CD4-positive, alpha-beta T cell (primary cell): ENCODE measurements at regions not wholly inside any gene's neighbourhood (a gene's known extent, or its start where the extent isn't known, plus 50 kb on each side); places are given as distances from the start of the nearest gene placed in this dataset.

Experiments
- ATAC-seq: fragments of 200-7000 bp; cut with Tn5 transposase; one replicate; pipeline ENCODE4 v1.10.0; 2022; ENCODE audit warnings: mild to moderate bottlenecking; ENCODE audit not compliant: poor library complexity
- CTCF ChIA-PET: fragments of 350-600 bp; sonication (Branson Sonifier 250); formaldehyde crosslinking; loops from one replicate; lab custom pipeline; 2021; ENCODE audit warnings: antibody characterized with exemption, inconsistent platforms; lab: Charles Lee
- POLR2A ChIA-PET: fragments of 350-600 bp; sonication (Branson Sonifier 250); formaldehyde crosslinking; loops from one replicate; lab custom pipeline; 2021; ENCODE audit warnings: antibody characterized with exemption, inconsistent platforms; lab: Charles Lee
- DNase-seq, 14 experiments: peaks; one replicate each; pipeline ENCODE4 v3.0.0-alpha.2; 2013 to 2020; ENCODE audit warnings: mixed read lengths in 2 of 14
- H3K27ac ChIP-seq, 2 donors: one replicate each; pipeline versions ENCODE4 v1.5.1 to v1.7.0; 2013; ENCODE audit warnings: low read length in 2 of 2, low read depth in 1 of 2, mild to moderate bottlenecking in 1 of 2
- H3K27me3 ChIP-seq, 2 experiments: 1 replicate in 1 of 2; 2 replicates in 1 of 2; pipeline versions ENCODE4 v1.6.1 to v1.7.0; 2013; ENCODE audit warnings: low read length in 2 of 2, control low read depth in 1 of 2, mild to moderate bottlenecking in 1 of 2, moderate library complexity in 1 of 2; ENCODE audit not compliant: insufficient read depth in 2 of 2, control insufficient read depth in 1 of 2
- H3K36me3 ChIP-seq: one replicate; pipeline ENCODE4 v1.6.1; 2013; ENCODE audit warnings: low read length, control low read depth; ENCODE audit not compliant: insufficient read depth
- H3K4me1 ChIP-seq: one replicate; pipeline ENCODE4 v1.6.1; 2013; ENCODE audit warnings: low read length, control low read depth; ENCODE audit not compliant: insufficient read depth
- H3K4me3 ChIP-seq: one replicate; pipeline ENCODE4 v1.5.1; 2013; ENCODE audit warnings: mild to moderate bottlenecking, low read length, moderate library complexity
- H3K9me3 ChIP-seq, 2 experiments: 1 replicate in 1 of 2; 2 replicates in 1 of 2; pipeline versions ENCODE4 v1.6.1 to v1.7.0; 2013; ENCODE audit warnings: low read length in 2 of 2, mild to moderate bottlenecking in 2 of 2, control low read depth in 1 of 2, moderate library complexity in 1 of 2; ENCODE audit not compliant: control insufficient read depth in 1 of 2, insufficient read depth in 1 of 2
- H3K27ac Mint-ChIP-seq: one replicate; pipeline ENCODE4 v1.8.0; 2020; ENCODE audit warnings: mixed read lengths
- H3K27me3 Mint-ChIP-seq: one replicate; pipeline ENCODE4 v1.8.0; 2021; ENCODE audit warnings: mixed read lengths
- H3K36me3 Mint-ChIP-seq: one replicate; pipeline ENCODE4 v1.8.0; 2021; ENCODE audit warnings: low read depth, mixed read lengths
- H3K4me1 Mint-ChIP-seq: one replicate; pipeline ENCODE4 v1.8.0; 2021; ENCODE audit warnings: low read depth, mixed read lengths
- H3K4me3 Mint-ChIP-seq: one replicate; pipeline ENCODE4 v1.8.0; 2020; ENCODE audit warnings: mild to moderate bottlenecking, mixed read lengths
- H3K9me3 Mint-ChIP-seq: one replicate; pipeline ENCODE4 v1.8.0; 2020; ENCODE audit warnings: mixed read lengths
- CTCF ChIP-seq: fragments of 200-600 bp; IDR thresholded peaks from one replicate; pipeline ENCODE4 v1.8.0; 2022; ENCODE audit warnings: antibody characterized with exemption, mild to moderate bottlenecking
- intact Hi-C, 2 experiments: fragments of 100-400 bp; cut with DNase I in 1 of 2; cut with micrococcal nuclease in 1 of 2; formaldehyde crosslinking; loops; one replicate each; pipeline versions ENCODE4 v1.15.1 to v1.9.0; 2023 to 2025; cut with DNase I, micrococcal nuclease

DNA sequence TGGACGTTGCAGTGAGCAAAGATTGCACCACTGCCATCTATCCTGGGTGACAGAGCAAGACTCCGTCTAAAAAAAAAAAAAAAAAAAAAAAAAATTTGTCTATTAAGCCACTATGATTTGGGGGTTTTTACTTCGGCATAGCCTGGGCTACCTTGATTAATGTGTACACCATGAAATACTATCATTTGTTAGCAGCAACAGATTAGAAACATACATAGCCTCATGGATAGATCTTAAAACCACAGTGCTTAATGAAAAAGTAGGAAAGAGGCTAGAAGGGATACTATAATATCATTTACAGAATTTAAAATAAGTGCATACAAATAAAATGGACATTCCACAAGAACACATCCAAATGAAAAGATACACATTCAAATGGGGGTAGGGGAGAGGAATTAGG lies 77.3 kb upstream of the IL6 start:
- H3K27ac Mint-ChIP-seq, result no peak overlapping the region
- H3K4me1 Mint-ChIP-seq, result no peaks in the 10 kb centered on the region
- no peak for ATAC-seq
- Histone ChIP-seq H3K27ac (no peak overlapping the region), H3K9me3 (peaks cover 9 to 26% of the 10 kb centered on the region in 2 experiments), H3K27me3 (no peaks in the 10 kb centered on the region), H3K36me3 (no peaks in the 10 kb centered on the region), H3K4me3 (no peak overlapping the region), H3K4me1 (no peaks in the 10 kb centered on the region)
- ChIA-PET POLR2A (no interaction called here), CTCF (no interaction called here)
- intact Hi-C loops, result no loop called here
- no peak for DNase-seq
- H3K9me3 Mint-ChIP-seq, result peaks cover 18% of the 10 kb centered on the region
- TF ChIP-seq CTCF, result no peak
- H3K4me3 Mint-ChIP-seq, result no peak overlapping the region
- H3K36me3 Mint-ChIP-seq, result no peaks in the 10 kb centered on the region
- H3K27me3 Mint-ChIP-seq, result peaks cover 4% of the 10 kb centered on the region

GRCh38 chr7:22647451-22648257 lies 79.3 kb upstream of the IL6 start:
- Mint-ChIP-seq H3K4me1 (no peaks in the 10 kb centered on the region), H3K9me3 (peaks cover 18% of the 10 kb centered on the region), H3K4me3 (no peak overlapping the region), H3K36me3 (no peaks in the 10 kb centered on the region), H3K27ac (no peak overlapping the region), H3K27me3 (peaks cover 4% of the 10 kb centered on the region)
- Histone ChIP-seq H3K27ac (no peak overlapping the region), H3K9me3 (peaks cover 12 to 33% of the 10 kb centered on the region in 2 experiments), H3K27me3 (no peaks in the 10 kb centered on the region), H3K4me3 (no peak overlapping the region), H3K4me1 (no peaks in the 10 kb centered on the region), H3K36me3 (no peaks in the 10 kb centered on the region)
- ATAC-seq, result no peak
- POLR2A ChIA-PET, result no interaction called here
- no peak for DNase-seq
- CTCF ChIA-PET, result no interaction called here
- intact Hi-C loops, result no loop called here
- TF ChIP-seq CTCF, result no peak

GRCh38 chr7:22645418-22646181 lies 81.4 kb upstream of the IL6 start:
- Mint-ChIP-seq H3K36me3 (no peaks in the 10 kb centered on the region), H3K4me3 (no peak overlapping the region), H3K4me1 (no peaks in the 10 kb centered on the region), H3K27me3 (no peaks in the 10 kb centered on the region), H3K9me3 (peaks cover 24% of the 10 kb centered on the region), H3K27ac (no peak overlapping the region)
- Histone ChIP-seq H3K9me3 (peaks cover 12 to 40% of the 10 kb centered on the region in 2 experiments), H3K4me1 (no peaks in the 10 kb centered on the region), H3K27me3 (no peaks in the 10 kb centered on the region), H3K36me3 (no peaks in the 10 kb centered on the region), H3K27ac (no peak overlapping the region), H3K4me3 (no peak overlapping the region)
- no peak for TF ChIP-seq CTCF
- POLR2A ChIA-PET, result no interaction called here
- ATAC-seq (no peak), DNase-seq (no peak)
- CTCF ChIA-PET, result interaction anchor here (0.6 to 1.3 kb wide), 2 partner anchors 15 to 183 kb away, joined by 3 read pairs; no protein-coding TSS in a partner anchor
- intact Hi-C loops, result no loop called here
